BLaER1 (cell line): ENCODE measurements at regions not wholly inside any gene's neighbourhood (a gene's known extent, or its start where the extent isn't known, plus 50 kb on each side); places are given as distances from the start of the nearest gene placed in this dataset.
A peak's percentile ranks its signal among the peaks of the same experiment; 100 is the strongest.

Source experiments
- H3K27ac ChIP-seq: shearing (Covaris generic); formaldehyde crosslinking; 2 replicates; pipeline ENCODE4 v1.8.1; 2022
- H3K27me3 ChIP-seq: shearing (Covaris generic); formaldehyde crosslinking; 2 replicates; pipeline ENCODE4 v1.8.1; 2022
- H3K36me3 ChIP-seq: shearing (Covaris generic); formaldehyde crosslinking; 2 replicates; pipeline ENCODE4 v1.8.1; 2022
- H3K4me1 ChIP-seq: shearing (Covaris generic); formaldehyde crosslinking; 2 replicates; pipeline ENCODE4 v1.8.1; 2022
- H3K4me2 ChIP-seq: shearing (Covaris generic); formaldehyde crosslinking; 2 replicates; pipeline ENCODE4 v1.8.1; 2022
- H3K4me3 ChIP-seq: shearing (Covaris generic); formaldehyde crosslinking; 2 replicates; pipeline ENCODE4 v1.8.1; 2022
- H3K9ac ChIP-seq: shearing (Covaris generic); formaldehyde crosslinking; 2 replicates; pipeline ENCODE4 v1.8.1; 2022
- H3K9me3 ChIP-seq: shearing (Covaris generic); formaldehyde crosslinking; 2 replicates; pipeline ENCODE4 v1.8.1; 2022
- H4K20me1 ChIP-seq: shearing (Covaris generic); formaldehyde crosslinking; 2 replicates; pipeline ENCODE4 v1.8.1; 2022
- Cebpa-rat ChIP-seq: shearing (Covaris generic); IDR thresholded peaks from 2 replicates; pipeline ENCODE4 v1.8.1; 2022

DNA sequence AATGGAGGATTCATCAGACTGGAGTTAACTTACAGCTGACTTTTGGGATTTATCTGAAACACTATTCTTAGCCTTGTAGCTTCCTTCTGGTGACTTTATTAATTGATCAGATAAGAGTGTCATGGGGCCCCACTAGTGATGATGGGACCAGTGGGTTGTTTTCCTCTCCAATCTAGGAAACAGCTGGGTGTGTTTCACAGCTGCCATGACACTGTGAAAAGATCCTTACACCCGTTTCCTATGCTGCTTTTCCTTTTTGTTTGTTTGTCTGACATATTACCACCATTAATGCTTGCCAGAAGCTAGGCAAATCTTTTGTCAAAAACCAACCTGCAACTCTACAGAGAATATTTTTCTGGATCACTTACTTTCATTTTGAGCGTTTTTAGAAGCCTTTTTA lies 86.2 kb downstream of the ZBTB18 start:
- Histone ChIP-seq H3K27me3 (no peaks in the 10 kb centered on the region), H3K9me3 (no peaks in the 10 kb centered on the region), H3K4me3 (no peak overlapping the region), H3K27ac (no peak overlapping the region), H3K4me2 (0 out of 2 replicates have a peak overlapping the region, but pooled peaks have one; percentile 6), H3K4me1 (peaks cover 9% of the 10 kb centered on the region), H3K9ac (no peak overlapping the region), H3K36me3 (no peaks in the 10 kb centered on the region), H4K20me1 (no peaks in the 10 kb centered on the region)
- no peak for TF ChIP-seq Cebpa-rat

GRCh38 chr1:244137725-244138124 lies 86.6 kb downstream of the ZBTB18 start:
- no peak overlapping the region for H3K4me3 ChIP-seq
- H3K4me1 ChIP-seq = peaks cover 9% of the 10 kb centered on the region
- TF ChIP-seq Cebpa-rat = no peak
- no peak overlapping the region for H3K27ac ChIP-seq
- no peaks in the 10 kb centered on the region for H3K27me3 ChIP-seq
- H3K9me3 ChIP-seq = no peaks in the 10 kb centered on the region
- 0 out of 2 replicates have a peak overlapping the region, but pooled peaks have one; percentile 6 for H3K4me2 ChIP-seq
- H4K20me1 ChIP-seq = no peaks in the 10 kb centered on the region
- no peaks in the 10 kb centered on the region for H3K36me3 ChIP-seq
- H3K9ac ChIP-seq = no peak overlapping the region

DNA sequence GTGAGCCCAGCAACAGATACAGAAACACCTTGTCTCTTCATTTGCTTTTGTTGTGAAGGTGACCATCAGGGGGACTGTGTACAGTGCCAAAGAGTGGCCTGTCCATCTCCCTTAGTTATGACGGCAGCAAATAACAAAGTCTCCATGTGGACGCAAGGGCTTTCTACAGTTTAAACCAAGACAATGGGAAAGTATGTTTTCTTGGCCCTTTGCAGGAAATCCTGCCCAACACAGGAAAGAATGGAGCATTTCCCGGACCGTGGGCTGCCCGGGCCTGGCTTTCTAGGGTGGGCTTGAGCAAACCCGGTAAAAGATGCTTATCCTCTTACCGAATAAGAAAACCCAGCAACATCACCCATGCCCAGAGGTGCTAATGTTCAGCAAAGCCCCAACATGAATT lies 87.3 kb downstream of the ZBTB18 start:
- H3K36me3 ChIP-seq = no peaks in the 10 kb centered on the region
- H3K9ac ChIP-seq = no peak overlapping the region
- H3K4me2 ChIP-seq = no peak overlapping the region
- no peak for TF ChIP-seq Cebpa-rat
- no peaks in the 10 kb centered on the region for H3K27me3 ChIP-seq
- H4K20me1 ChIP-seq = no peaks in the 10 kb centered on the region
- no peaks in the 10 kb centered on the region for H3K9me3 ChIP-seq
- no peak overlapping the region for H3K4me3 ChIP-seq
- peaks cover 9% of the 10 kb centered on the region for H3K4me1 ChIP-seq
- no peak overlapping the region for H3K27ac ChIP-seq

GRCh38 chr1:244139655-244140054 lies 88.6 kb downstream of the ZBTB18 start:
- no peak for TF ChIP-seq Cebpa-rat
- Histone ChIP-seq H3K27ac (no peak overlapping the region), H3K9ac (no peak overlapping the region), H3K4me1 (peaks cover 9% of the 10 kb centered on the region), H3K9me3 (no peaks in the 10 kb centered on the region), H3K4me2 (no peak overlapping the region), H3K27me3 (no peaks in the 10 kb centered on the region), H3K4me3 (no peak overlapping the region), H4K20me1 (no peaks in the 10 kb centered on the region), H3K36me3 (no peaks in the 10 kb centered on the region)

- Histone ChIP-seq H3K36me3 (no peaks in the 10 kb centered on the region), H3K4me2 (no peak overlapping the region), H3K4me1 (peaks cover 9% of the 10 kb centered on the region), H3K9ac (no peak overlapping the region), H3K27ac (no peak overlapping the region), H4K20me1 (no peaks in the 10 kb centered on the region), H3K4me3 (no peak overlapping the region), H3K9me3 (no peaks in the 10 kb centered on the region), H3K27me3 (no peaks in the 10 kb centered on the region)
- no peak for TF ChIP-seq Cebpa-rat
These were observed 89.3 kb downstream of the ZBTB18 start for GRCh38 chr1:244140420-244140819.

- Histone ChIP-seq H3K4me1 (peaks cover 14% of the 10 kb centered on the region), H4K20me1 (no peaks in the 10 kb centered on the region), H3K9ac (no peak overlapping the region), H3K9me3 (no peaks in the 10 kb centered on the region), H3K27ac (no peak overlapping the region), H3K4me3 (no peak overlapping the region), H3K27me3 (no peaks in the 10 kb centered on the region), H3K4me2 (no peak overlapping the region), H3K36me3 (no peaks in the 10 kb centered on the region)
- no peak for TF ChIP-seq Cebpa-rat
These were observed 93.0 kb downstream of the ZBTB18 start for GRCh38 chr1:244144053-244144452.

DNA sequence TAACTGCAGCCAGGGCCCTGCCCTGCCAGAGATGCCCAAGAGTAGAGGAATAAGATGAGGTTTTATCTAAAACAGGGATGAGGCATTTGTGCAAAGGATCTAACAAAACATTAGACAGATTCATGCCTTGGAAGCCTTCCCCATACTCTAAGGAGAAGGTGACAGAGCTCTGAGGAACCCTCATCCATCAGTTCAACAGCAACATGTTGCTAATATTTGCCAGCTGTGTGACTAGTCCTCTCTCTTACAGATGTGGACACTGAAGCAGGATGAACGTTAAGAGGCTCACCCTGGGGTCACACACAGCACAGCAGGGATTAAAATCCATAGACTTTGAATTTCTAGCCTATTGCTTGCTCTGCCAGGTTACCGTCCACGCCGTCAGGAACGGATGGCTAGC lies 99.0 kb downstream of the ZBTB18 start:
- Histone ChIP-seq H4K20me1 (no peaks in the 10 kb centered on the region), H3K9me3 (no peaks in the 10 kb centered on the region), H3K27me3 (no peaks in the 10 kb centered on the region), H3K4me1 (peaks cover 24% of the 10 kb centered on the region), H3K36me3 (no peaks in the 10 kb centered on the region), H3K4me2 (no peak overlapping the region), H3K9ac (no peak overlapping the region), H3K27ac (no peak overlapping the region), H3K4me3 (no peak overlapping the region)
- no peak for TF ChIP-seq Cebpa-rat

- Histone ChIP-seq H3K4me2 (no peak overlapping the region), H3K27me3 (no peaks in the 10 kb centered on the region), H3K36me3 (no peaks in the 10 kb centered on the region), H4K20me1 (no peaks in the 10 kb centered on the region), H3K4me3 (no peak overlapping the region), H3K9me3 (no peaks in the 10 kb centered on the region), H3K4me1 (peaks cover 30% of the 10 kb centered on the region), H3K27ac (no peak overlapping the region), H3K9ac (no peak overlapping the region)
- TF ChIP-seq Cebpa-rat = no peak
These were observed 99.6 kb downstream of the ZBTB18 start for GRCh38 chr1:244150665-244151064.

- H3K27ac ChIP-seq = no peak overlapping the region
These were observed 100.5 kb downstream of the ZBTB18 start for GRCh38 chr1:244151537-244151936.

GRCh38 chr1:244154508-244154871 lies 103.4 kb downstream of the ZBTB18 start:
- Histone ChIP-seq H3K4me2 (peak overlapping the region; percentile 68), H4K20me1 (no peaks in the 10 kb centered on the region), H3K27ac (no peak overlapping the region; the same call in 1 of the 2 replicates), H3K9me3 (no peaks in the 10 kb centered on the region), H3K9ac (no peak overlapping the region), H3K36me3 (no peaks in the 10 kb centered on the region), H3K27me3 (no peaks in the 10 kb centered on the region), H3K4me1 (peaks cover 22% of the 10 kb centered on the region), H3K4me3 (no peak overlapping the region)
- no peak for TF ChIP-seq Cebpa-rat

More at GRCh38 chr1:244151537-244151936, 100.5 kb downstream of the ZBTB18 start:
- H3K9me3 ChIP-seq = no peaks in the 10 kb centered on the region
- H4K20me1 ChIP-seq = no peaks in the 10 kb centered on the region
- H3K9ac ChIP-seq = no peak overlapping the region
- peaks cover 36% of the 10 kb centered on the region for H3K4me1 ChIP-seq
- H3K36me3 ChIP-seq = no peaks in the 10 kb centered on the region
- no peak overlapping the region for H3K4me2 ChIP-seq
- TF ChIP-seq Cebpa-rat = no peak
- H3K27me3 ChIP-seq = no peaks in the 10 kb centered on the region
- H3K4me3 ChIP-seq = no peak overlapping the region
